ENCODE measurements at regions not wholly inside any gene's neighbourhood (a gene's known extent, or its start where the extent isn't known, plus 50 kb on each side); places are given as distances from the start of the nearest gene placed in this dataset.
"Not testable (repeated sequence)": the region's sequence is repeated elsewhere in the genome, so short reads cannot be mapped to it uniquely, and the experiment has no call there.

DNA sequence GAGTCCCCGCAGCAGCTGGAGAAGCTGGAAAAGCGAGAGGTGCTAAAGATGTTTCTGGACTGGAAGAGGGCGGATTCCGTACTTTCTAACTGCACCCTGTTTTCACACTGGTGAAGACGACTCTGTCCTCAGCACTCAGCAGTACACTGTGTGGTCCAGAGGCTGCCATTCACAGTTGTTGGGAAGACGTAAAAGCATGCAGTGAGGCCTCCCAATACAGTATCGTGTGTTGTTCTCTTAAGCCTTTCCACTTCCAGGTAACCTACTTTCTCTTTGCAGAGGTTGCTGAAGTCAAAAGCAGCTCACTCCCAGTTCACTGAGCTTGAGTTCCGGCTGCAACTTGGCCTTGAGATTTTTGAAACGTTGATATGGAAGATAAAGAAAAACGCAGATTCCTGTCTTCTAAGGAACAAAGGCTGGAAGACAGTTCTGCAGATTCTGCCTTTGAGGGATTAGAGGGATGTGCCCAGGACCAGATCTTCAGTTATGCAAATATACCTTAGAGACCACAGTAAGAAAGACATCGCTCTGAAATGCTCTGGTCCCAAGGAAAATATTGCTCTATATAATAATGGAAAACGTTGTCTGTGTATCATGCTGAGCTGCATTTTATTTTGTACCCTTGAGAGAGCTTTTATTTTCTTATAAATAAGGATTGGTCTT lies 540.9 kb downstream of the TRIML1 start:
- no peak for DNase-seq

DNA sequence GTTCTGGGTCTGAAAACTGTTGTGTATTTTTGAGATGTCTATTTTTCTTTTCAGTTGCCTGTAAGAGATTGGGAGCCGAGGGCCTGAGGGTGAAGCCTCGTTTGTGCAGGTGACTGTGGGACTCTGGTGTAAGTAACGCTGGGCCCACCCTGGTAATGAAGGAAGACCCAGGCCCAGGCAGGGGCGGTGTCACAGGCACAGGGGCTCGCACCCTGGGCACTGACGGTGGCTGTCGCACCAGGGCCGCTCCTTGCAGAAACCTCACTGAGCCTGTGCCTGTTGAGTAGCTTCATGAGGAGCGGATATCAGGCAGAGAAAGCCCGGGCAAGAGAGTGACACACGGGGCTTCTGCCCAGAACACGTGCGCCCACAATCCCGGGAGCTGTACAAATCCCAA lies 541.4 kb downstream of the TRIML1 start:
- DNase-seq, result no peak

DNA sequence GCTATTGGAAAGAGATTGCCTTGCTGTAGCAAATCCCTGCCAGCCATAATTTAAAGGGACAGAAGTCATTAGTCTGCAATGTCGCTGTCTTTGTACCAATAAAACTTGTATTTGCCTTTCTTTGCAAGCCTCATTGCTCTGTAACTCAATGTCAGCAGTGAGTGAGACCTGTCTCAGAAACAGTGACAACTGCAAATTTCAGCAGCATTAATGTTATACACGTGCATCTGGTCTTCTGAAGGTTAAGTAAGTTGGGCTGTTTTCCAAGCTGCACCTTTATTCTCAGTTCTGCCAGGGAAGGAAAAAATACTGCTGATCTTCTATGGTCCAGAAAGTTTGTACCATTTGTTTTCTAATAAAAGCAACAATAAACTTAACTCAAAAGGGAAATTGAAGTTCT lies 543.1 kb downstream of the TRIML1 start:
- DNase-seq, result no peak

DNA sequence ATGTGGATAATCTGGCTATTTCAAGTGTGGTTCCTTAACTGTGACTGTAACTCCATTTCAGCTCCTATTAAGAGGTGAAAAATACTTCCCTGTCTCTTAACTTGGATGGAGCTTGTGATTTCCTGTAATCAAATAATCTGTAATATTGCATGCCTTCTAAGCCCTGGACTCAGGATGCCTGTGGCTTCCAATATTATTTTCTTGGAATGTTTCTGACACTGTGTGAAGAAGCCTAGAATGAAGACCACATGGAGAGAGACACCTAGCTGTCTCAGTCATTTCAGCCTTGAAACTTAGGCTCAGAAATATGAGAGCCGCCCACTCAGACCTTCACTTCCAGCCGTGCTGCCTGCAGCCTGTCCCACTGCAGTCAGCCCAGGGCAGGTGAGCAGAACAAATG lies 544.3 kb downstream of the TRIML1 start:
- no peak for DNase-seq

DNA sequence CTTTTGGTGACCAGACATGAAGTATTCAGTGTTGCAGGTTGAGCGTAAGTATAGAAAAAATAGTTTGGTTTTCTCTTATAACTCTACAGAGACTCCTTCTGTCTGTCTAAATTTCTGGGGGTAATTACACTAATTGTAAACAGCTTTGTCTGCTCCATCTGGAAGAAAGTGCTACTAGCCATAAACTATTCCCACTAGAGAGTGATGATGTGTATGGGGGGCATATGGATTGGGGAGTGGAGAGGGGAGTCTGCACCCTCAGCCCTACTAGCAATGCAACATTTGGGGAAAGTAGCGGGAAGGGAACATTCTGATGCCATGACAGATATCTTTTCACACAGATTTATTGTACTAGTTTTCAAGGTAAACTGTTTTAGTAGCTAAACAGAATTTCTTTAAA lies 549.7 kb downstream of the TRIML1 start:
- no peak for DNase-seq

DNA sequence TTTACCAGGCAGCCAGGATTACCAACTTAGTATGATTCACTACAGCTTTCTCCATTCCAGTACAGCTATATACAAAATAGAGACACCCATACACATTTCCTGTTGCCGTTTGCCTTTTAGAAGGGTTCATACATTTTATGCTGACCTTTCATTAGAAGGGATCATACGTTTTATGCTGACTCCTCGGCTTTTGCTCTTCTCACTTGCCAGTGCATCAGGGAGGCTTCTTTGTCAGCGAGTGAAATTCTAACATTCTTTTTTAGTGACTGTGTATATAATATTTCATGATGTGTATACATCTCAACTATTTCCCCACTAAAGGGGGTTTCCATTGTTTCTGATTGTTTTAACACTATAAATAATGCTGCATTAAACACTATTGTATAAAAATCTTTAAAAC lies 552.6 kb downstream of the TRIML1 start:
- DNase-seq, result no peak

DNA sequence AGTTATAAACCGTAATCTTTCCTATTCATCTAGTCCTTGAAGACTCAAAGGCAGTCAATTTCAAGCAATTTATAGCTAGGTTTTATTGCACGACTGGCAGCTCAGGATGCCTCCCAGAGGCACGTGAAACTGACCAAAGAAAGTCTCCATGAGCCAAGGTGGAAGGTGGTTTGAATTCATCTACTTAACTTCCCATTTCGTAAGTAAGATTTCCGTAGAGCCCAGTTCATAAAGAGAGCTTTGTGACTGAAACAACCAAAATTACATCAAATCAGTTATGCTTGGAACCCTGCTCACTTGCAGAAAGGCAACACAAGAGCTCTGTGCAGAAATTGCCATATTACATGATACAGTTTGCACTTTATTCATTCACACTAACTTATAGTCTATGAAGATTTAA lies 556.0 kb downstream of the TRIML1 start:
- no peak for DNase-seq

DNA sequence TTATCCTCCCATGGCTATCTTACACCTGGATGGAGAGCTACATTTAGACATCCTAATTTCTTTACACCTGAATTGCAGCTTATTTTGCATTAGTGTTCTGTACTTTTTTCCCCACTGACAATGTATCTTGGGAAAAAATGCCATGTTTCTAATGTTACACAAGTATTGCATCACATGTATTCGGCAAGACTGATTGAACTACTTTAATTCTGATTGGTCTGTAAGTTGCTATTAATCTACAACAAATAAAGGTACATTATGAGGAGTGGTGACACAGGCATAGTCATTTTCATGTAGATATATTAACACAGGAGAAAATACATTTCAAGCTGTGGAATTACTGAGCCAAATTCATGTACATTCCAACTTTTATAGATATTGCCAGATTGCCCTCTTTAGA lies 558.0 kb downstream of the TRIML1 start:
- DNase-seq, result no peak

DNA sequence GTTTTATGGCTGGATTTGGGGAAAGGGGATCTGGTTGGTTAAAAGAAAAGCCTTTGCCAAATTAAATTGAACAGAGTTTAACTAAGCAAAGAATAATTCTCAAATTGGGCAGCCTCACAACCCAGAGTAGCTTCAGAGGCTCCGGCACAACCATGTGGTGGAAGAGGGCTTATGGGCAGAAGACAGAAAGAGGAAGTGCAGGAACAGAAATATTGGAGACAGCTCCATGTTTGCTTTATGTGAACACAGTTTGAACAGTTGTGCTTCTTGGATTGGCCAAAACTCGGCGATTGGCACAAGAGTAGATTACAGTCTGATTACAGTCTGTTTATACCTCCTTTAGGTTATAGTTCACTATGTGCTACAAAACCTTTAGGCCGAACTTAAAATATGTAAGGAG lies 562.7 kb downstream of the TRIML1 start:
- DNase-seq, result no peak

DNA sequence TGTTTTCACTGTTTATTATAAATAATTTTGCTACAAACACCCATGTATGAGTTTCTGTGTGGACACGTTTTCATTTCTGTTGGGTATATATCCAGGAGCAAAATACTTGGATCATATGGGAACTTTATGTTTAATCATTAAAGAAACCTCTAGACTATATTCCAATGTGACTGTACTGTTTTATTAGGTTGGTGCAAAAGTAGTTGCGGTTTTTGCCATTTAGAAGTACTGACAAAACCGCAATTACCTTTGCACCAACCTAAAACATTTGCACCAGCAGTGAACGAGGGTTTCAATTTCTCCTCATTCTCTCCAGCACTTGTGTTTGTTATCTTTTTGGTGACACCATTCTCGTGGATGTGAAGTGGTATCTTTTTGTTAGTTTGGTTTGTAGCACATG lies 565.0 kb downstream of the TRIML1 start:
- no peak for DNase-seq

DNA sequence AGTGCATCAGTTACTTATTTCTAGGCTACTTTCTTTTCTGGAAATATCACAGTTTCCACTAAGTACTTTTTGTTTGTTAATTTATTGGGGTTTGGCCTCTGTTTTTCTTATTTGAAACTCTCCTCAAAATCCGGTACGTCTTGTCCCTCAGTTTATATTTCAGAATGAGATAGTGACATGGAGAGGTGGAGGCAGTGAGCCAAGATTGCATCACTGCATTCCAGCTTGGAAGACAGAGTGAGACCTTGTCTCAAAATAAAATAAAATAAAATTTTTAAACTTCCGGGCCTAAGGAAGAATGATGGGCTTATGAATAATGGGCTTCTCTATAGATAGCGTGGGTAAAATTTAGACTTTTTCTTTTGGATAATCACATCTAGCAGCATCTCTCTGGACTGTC lies 567.8 kb downstream of the TRIML1 start:
- no peak for DNase-seq

DNA sequence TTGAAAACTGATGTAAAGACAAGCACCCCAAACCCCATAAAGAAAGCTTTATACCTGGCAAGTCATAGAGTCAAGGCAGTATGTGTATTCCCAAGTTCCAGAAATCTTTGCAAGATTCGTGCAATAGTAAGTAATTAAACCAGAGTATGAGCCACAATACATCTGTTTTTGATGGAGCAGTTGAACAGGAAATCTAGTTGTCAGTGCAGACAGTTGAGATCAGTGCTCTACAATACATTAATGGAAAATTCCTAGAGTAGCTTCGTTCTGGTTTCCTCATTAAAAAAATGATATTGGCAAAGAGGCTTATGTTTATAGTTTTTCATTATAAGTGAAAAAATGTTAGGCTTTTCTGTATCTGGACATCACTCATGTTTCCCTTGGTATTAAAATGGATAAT lies 575.3 kb downstream of the TRIML1 start:
- DNase-seq, result no peak

DNA sequence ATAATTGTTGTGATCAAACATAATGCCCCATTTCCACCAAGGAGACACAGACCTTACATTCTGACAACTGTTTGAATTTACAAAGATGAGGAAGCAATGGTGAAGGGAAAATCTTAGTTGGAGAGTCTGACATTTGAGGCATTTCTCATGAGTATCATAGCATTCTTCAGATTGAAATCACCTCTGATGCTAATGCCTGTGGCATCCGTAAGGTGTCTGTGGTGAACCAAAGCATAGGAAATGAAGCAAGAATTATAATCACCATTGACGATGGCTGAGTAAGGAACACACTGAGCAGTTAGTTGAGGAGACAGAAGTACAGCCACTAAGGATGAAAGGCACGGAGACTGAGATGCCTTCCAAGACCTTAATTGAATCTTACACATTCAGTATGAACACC lies 575.7 kb downstream of the TRIML1 start:
- no peak for DNase-seq

DNA sequence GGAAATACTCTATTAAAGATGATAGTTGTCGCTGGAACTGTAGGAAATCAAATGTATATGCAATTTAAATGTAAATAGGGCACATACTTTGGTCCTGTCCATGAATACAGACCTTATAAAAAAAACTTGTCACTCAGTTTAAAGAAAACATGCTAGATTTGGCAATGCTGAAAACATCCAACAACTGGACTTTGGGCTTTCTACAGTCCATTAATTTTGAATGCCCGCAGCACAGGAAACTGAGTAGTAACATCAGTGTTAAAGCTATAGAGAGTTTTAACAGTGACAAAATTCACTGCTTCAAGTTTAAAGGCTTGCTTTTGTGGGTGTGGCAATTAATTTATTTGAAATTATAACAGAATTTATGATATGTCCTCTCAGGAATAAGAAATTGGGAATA lies 578.4 kb downstream of the TRIML1 start:
- no peak for DNase-seq

DNA sequence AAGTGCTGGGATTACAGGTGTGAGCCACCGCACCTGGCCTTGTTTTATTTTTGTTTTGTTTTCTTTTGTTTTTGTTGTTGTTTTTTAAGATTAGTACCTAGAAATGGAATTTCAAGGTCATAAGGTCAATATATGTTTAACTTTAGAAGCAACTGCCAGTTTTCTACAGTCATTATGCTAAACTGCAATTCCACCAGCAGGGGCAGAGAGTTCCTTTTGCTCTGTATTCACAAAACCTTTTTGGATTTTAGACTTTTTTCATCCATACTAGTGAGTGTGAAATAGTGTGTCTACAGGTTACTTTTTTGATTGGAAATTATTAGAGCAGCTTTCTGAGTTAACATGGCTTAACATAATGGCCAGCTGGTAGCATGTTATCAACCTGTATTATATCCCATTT lies 580.6 kb downstream of the TRIML1 start:
- DNase-seq, result no peak

DNA sequence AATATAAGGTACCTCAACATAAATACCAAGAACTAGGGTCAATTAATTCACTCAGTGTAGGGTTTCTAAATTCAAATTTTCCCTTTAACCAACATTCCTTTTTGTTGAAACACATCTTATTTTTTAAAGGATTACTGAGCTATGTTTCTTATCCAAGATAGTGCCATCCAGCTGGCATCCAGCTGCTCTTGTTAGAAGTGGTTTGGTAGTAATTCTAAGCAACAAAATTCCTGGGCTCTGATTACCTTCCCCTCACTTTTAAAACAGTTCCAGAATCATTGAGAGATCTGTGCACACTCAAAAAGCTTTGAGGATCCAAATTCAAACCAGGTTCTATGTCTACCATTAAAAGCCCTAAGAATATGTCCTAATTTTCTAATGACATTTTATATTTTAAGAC lies 583.7 kb downstream of the TRIML1 start:
- no peak for DNase-seq

DNA sequence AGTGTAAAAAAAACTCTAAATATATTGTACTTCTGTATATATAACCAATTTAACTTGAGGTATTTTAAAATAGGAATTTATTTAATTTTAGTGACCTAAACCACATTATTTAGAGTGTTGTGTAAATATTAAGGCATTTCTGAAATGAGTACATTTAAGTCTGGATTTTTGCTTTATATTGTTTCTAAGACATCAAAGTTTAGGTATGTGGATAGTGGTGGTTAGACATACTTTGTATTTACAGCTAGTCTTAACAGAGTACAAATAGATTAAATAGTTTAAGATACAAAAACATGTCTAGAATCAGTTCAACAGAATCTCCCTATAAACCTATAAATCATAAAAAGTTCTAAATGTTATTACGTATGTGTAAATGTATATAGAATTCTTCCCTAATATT lies 588.5 kb downstream of the TRIML1 start:
- no peak for DNase-seq

DNA sequence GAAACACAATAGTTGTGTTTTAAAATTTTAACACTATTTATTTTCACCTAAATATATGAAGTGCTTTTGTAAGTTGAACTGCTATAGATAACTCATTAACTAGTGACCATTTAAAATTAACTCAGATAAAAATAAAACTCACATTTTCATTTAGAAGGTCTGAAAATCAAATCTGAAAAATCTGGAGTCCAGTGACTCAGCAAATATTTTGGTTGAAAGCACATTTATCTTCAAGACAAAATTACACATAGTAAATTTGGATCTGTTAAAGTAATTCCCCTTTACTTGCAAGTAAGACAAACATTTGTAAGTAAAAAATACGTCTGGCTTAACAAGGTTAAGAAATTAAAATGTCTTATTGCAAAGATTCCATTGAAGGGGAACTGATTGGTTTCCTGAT lies 589.1 kb downstream of the TRIML1 start:
- no peak for DNase-seq

DNA sequence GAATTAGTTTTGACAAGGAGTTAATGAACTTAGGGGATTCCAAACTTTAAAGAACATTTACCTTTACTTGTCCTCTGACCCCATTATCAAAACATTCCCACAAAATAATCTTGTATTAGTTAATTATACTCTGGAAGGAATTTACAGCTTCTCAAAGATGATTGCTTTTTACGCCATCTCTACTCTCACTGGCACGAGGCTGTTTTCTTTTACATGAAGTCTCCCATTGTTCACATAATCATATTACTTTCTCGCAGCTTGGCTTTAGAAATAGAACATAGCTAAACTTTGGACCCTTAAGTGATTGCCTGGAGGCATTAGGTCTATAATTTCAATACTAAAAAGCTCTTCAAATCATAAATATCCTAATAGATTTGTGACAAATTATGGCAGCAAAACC lies 592.9 kb downstream of the TRIML1 start:
- DNase-seq, result no peak

DNA sequence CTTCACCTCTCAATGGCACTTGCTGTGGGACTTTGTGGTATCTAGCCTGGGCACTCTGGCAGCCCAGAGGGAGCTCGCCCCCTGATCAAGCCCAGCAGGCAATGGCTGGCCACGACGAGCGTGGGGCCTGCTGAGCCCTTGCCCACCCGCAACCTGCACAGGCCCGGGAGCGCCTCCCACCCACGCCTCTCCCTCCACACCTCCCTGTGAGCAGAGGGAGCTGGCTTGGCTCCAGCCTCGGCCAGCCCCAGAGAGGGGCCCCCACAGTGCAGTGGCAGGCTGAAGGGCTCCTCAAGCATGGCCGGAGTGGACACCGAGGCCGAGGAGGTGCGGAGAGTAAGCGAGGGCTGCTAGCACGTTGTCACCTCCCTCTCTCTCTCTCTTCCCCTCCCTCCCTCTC lies 595.8 kb downstream of the TRIML1 start:
- DNase-seq, result no peak

DNA sequence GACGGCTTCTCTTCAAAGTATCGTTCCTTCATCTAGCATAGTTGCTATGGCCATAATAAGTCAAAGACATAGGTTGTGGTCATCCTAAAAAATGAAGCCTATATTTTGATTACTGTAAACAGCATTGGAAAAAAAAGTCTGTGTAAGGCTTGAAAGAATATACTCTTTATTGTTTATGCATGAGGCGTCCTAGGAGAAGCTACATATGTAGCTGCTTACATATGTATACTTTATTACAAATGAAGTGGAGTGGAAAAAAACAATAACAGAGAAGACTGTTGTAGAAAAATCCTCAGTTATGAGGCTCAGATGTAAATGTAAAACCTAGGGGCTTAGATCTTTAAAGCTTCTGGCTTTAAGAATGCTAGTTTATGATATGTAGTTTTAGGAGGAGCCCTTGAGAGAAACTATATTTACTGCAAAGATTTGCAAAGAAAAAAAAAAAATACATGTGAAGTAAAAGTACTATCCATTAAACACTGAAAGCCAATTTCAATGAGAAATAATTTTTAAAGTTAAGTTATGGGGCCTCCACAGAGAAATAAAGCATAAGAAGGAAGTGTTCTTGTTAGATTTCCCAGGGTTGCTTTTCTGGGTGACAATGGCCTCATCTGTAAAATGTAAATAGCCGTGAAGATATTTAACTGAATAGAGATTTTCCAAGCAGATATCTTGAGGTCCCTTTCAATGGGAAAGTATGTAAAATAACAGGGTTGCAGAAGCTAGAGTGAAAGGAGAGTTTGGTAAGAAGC lies 598.2 kb downstream of the TRIML1 start:
- no peak for DNase-seq

DNA sequence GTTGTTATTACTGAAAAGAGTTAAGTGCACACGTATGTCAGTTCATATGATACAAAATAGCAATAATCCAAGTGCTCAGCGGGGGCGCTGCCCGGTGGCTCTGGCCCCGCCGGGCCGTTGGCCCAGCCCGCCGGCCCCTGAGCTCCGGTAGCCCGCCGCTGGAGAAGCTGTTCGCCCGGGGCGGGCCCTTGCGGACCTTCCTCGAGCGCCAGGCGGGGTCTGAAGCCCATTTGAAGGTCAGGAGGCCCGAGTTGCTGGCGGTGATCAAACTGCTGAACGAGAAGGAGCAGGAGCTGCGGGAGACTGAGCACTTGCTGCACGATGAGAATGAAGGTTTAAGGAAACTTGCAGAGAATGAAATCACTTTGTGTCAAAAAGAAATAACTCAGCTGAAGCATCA lies 599.0 kb downstream of the TRIML1 start:
- not testable (repeated sequence) for DNase-seq

DNA sequence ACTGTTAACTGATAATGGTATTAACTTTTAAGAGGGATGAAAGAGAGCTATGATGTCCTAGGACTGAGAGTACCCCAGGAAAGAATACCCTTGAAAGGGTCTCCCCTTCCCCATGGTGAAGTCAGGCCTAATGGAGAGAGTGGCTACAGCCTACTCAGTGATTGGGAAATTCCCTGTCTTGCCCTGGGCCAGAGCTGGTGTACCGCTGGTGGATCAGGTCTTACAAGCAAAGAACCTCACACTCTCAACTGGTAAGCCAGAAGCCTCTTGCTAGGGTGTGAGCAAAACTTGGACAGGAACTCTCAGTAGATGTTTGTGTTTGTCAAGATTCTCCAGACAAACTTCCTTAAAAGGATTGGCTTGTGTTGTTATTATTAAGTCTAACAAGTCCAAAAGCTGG lies 600.9 kb downstream of the TRIML1 start:
- DNase-seq, result not testable (repeated sequence)

DNA sequence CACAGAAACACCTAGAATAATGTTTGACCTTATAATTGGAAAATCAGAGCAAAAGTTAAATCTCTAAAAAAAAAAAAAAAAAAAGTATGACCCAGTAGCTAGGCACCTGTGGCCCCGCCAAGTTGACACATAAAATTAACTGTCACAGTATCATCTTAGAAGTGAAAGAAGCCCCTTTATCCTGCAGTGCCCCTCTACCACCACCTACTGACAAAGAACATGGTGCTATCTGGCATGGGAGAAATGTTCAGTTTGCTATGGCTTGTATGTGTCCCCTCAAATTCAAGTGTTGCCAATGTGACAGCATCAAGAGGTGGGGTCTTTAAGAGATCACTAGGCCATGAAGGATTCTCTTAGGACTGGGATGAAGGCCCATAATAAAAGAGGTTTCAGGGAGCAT lies 601.5 kb downstream of the TRIML1 start:
- not testable (repeated sequence) for DNase-seq

DNA sequence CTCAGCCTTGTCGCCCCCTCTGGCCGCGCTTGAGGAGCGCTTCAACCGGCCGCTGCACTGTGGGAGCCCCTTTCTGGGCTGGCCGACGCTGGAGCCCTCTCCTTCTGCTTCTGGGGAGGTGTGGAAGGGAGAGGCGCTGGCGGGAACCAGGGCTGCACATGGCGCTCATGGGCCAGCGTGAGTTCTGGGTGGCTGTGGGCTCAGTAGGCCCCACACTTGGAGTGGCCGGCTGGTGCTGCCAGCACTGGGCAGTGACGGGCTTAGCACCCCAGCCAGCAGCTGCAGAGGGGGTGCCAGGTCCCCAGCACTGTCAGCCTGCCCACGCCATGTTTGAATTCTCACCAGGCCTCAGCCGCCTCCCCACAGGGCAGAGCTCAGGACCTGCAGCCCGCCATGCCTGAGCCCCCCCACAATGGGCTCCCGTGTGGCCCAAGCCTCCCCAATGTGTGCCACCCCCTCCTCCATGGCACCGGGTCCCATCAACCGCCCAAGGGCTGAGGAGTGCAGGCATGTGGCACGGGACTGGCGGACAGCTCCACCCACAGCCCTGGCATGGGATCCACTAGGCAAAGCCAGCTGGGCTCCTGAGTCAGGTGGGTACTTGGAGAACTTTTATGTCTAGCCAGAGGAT lies 615.2 kb downstream of the TRIML1 start:
- no peak for DNase-seq

Data from stimulated activated CD4-positive, alpha-beta T cell treated with anti-CD3 and anti-CD28 coated beads, Interleukin-4, amount 100 ng/mL, for 24 hours (primary cell).